ENCODE measurements at regions not wholly inside any gene's neighbourhood (a gene's known extent, or its start where the extent isn't known, plus 50 kb on each side); places are given as distances from the start of the nearest gene placed in this dataset.
"Not testable (repeated sequence)": the region's sequence is repeated elsewhere in the genome, so short reads cannot be mapped to it uniquely, and the experiment has no call there.

DNA sequence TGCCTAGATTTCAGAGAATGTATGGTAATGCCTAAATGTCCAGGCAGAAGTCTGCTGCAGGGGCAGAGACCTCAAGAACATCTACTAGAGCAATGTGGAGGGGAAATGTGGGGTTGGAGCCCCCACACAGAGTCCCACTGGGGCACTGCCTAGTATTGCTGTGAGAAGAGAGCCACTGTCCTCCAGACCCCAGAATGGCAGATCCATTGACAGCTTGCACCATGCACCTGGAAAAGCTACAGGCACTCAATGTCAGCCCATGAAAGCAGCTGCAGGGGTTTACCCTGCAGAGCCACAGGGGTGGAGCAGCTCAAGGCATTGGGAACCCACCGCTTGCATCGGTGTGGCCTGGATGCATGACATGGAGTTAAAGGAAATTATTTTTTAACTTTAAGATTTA, 314.1 kb downstream of the CYRIA start:
- DNase-seq: no peak

DNA sequence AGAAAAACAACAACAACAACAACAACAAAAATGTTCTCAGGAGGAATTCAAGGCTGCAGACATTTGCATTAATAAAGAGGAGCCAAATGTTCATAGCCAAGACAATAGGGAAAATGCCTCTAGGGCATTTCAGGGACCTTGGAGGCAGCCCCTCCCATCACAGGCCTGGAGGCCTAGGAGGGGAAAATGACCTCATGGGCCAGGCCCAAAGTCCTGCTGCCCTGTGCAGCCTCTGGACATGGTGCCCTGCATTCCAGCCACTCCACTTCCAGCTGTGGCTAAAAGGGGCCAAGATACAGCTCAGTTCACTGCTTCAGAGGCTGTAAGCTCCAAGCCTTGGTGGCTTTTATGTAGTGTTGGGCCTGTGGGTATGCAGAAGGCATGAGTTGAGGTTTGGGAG, 314.5 kb downstream of the CYRIA start:
- DNase-seq: no peak

DNA sequence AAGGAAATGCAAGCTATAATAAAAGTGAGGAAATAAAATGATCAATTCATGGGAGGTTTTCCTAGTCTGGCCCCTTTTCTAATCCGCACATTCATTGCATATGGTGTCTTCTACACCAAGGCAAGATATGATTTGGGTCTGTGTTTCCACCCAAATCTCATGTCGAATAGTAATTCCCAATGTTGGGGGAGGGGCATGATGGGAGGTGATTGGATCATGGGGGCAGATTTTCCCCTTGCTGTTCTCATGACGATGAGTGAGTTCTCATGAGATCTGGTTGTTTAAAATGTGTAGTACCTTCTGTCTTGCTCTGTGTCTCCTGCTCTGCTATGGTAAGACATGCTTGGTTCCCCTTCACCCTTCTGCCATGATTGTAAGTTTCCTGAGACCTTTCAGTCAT, 315.4 kb downstream of the CYRIA start:
- DNase-seq: no peak

DNA sequence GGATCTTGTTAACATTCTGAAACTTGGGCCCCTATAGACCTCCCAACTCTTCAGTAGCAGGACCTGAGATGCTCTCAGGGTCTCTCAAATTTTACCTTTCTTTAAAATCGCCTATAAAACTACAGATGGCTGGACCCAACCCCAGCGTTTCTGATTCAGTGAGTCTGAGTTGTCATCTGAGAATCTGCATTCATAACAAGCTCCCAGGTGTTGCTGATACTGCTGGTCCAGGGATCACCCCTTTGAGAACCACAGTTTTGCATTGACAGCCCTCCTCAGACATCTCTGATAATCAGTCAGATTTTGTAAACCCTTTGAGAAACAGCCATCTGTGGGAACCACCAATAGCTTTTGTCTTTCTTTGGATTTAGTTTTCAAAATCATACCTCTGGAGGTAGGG, 315.8 kb downstream of the CYRIA start:
- DNase-seq: no peak

DNA sequence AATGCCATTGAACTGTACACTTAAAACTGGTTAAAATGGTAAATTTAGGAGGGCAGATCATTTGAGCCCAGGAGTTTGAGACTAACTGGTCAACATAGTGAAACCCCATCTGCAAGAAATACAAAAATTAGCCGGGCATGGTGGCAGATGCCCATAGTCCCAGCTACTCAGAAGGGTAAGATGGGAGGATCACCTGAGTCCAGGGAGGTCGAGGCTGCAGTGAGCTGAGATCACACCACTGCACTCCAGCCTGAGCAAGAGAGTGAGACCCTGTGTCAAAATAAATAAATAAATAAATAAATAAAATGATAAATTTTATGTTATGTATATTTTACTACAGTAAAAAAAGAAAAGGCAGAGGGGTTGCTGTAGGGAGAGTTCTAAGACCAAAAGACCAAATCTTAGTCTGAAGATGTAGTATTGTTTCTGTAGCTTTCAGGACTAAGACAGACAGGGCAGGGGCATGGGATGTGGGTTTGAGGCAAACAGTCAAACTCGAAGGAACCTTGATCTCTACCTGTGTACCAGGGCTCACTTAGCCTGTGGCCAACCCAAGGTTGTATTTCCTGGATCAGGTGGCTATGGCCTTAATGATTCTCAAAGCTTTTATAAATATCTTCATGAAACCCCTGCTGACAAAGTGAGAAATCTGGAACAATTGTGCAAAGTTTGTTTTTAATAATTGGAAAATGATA, 316.7 kb downstream of the CYRIA start:
- DNase-seq: no peak

DNA sequence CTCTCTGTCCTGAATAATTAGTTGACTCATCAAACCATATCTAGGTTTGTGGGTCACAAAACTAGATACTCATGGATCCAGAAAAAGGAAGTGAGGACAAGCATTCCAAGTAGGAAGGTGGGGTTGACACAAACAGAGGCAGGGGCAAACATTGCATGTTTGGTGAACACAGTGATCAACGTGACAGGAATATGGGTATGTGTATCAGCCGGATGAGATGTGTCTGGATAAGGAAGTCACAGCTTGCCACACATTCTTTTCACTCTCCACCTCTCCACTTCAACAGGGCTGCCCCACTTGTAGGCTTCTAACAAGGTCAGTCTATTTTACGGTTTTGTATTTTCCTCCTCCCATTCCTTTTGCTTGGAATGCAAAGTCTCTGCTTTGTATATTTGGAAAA, 319.0 kb downstream of the CYRIA start:
- no peak for DNase-seq

DNA sequence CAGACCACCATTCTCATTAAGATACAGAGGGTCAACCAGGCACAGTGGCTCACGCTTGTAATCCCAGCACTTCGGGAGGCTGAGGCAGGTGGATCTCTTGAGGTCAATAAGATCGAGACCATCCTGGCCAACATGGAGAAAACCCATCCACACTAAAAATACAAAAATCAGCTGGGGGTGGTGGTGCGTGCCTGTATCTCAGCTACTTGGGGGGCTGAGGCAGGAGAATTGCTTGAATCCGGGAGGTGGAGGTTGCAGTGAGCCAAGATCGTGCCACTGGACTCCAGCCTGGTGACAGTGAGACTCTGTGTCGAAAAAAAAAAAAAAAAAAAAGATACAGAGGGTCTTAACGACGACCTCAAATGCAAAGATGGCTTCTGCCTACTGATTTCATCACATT, 320.4 kb downstream of the CYRIA start:
- not testable (repeated sequence) for DNase-seq

DNA sequence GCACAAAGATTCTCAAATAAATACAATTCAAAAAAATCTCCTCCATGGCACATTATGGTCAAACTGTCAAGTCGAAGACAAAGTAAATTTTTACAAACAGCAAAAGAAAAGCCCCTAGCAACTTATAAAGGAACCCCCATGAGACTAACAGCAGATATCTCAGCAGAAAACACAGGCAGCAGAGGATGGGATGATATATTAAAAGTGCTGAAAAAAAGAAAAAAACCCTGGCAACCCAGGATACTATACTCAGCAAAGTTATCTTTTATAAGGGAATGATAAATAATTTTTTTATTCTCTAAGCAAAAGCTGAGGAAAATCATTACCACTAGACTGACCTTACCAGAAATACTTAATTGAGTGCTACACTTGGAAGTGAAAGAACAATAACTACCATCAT, 326.4 kb downstream of the CYRIA start:
- no peak for DNase-seq

DNA sequence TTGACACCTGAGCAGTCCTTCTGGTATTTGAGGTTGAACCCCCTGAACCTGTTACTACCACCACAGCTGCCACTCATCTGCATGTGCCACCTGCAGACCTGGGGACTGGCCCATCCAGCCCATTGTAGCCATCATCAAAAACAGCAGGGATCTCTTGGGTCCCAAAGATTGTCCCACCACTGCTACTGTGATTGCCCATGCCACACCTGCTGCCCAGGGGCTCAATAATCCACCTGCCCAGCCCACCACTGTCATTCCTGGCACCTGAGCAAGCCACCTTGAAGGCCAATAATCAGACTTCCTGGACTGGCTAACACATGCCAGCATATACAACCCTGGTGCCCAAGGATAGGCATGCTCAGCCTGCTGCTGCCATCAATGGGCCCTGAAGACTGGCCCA, 327.6 kb downstream of the CYRIA start:
- no peak for DNase-seq

DNA sequence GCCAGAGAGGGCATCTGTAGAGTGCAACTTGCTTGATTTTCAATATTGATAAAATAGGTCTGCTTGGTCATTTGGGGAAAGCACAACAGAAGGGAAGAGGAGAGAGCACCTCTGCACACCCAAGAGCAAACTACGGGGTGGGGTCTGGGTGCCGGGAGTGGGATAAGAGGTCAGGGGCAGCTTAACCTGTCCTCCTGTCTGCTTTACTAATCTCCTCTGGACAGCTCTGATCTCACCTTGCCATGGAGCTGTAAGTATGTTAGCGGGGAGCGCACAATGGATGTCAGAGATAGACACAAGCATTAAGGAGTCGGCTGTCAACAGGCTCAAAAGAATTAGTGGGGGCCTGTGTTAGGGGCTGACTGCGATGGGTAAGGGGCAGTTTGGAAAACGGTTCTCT, 328.7 kb downstream of the CYRIA start:
- DNase-seq: no peak

DNA sequence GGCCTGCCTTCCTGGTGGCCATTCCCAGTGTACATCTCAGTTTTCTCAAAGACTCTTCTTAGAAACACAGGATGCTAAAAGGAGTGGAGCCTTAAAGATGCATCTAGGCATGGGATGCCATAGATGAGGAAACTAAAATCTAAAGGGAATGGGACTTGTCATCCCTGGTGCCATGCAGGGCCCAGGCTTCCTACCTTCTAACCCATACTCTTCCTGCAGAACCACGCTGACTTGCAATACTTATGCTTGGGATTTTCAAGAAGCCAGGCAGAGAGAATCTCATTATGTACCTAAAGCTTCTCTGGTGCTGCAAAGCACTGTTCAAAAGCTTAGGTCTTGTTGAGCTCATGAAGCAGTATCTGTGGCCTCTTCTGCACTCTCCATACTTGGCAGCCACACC, 329.1 kb downstream of the CYRIA start:
- DNase-seq: no peak

DNA sequence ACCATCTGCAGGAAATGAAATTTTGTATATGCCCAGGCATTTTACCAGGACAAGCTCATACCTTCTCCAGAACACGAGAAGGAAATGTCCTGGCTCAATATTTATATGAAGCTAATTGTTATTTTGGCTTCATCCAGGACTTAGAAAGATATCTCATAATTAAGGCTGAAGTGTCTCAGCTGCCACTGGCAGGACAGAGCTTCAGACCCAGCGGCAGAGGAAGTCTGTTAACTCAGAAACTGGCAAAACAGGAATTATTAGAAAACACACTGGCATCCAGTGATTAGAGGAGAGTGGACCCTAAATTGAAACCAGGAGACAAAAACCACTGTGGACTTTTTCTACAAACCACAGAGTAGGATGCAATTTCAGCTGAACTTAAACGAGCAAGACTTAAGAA, 329.7 kb downstream of the CYRIA start:
- DNase-seq: no peak

DNA sequence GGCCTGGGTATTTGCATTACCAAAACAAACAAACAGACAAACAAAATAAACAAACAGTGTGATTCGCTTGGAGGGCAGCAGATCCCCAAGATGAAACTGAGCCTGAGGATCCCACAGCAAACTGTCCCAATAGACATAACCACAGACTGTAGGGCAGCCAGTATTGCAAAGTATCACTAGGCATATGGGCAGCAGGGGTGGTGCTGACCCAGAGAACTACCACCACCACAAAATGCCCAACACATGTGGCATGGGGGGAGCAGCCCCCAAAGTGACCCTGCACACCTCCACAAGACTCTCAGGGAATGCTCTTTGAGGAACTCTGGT, 330.1 kb downstream of the CYRIA start:
- DNase-seq: no peak

DNA sequence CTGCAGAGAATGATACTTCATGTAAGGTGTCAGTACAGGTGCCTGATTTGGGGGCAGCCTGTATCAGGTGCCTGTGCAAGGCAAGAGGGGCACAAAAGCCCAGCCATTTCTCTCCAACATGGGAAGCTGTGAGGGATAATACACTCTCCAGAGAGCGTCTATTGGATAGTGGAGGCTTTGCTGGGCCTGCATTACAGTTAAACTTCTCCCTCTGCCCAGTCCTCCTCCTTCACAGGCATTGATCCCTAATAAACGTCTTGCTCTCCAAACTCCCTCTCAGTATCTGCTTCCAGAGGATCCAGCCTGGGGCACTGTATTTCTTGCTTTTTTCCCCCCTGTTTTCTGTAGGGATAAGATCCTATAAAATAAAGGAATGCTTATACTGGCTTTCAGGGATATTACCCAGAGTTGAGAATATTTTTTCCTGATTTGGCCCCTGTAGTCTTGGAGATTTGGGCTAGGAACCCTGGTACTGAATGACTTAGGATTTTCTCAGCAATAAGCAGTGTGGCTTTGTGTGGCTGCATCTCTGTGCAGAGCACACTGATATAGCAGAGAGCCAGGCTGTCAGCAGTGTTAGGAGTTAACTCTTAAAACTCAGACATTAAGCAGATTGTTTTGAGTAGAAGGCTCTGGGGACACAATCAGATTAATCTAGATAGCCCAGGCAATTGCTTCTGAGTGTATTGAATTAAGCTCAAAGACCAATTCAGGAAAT, 330.6 kb downstream of the CYRIA start:
- no peak for DNase-seq

DNA sequence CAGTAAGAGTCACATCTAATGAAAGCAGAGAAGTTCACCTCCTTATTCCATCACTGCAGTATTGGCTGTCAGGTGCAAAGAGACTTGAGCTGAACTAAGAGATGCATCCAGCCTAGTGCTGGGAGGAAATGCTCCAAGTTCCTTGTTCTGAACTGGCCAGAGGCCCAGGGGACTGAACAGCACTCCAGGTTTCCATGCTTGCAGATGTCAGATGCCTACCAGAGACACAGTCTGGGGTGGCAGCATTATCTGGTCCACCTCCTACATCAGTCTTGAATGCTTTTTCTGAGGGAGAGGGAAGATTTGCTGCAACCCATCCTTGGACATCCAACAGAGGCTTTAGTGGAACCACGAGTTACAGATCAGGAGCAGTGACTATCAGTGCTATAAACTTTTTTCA, 331.3 kb downstream of the CYRIA start:
- DNase-seq: no peak

DNA sequence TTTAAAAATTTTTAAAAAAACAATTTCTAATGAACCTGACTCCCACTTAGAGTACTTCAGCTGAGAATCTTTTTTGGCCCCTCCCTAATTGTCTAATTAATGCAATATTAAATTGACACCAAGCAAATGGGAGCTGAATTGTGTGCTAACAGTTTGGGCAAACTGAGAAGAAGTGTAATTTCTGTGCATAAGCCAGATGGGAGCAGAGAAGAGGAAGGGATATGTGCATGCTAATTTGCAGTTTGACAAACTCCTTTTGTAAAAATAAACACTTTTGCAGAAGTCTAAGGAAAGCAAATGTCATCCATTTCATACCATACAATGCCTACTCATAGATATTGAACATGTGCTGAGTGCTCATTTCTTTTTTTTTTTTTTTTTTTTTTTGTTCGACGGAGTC, 332.0 kb downstream of the CYRIA start:
- no peak for DNase-seq

DNA sequence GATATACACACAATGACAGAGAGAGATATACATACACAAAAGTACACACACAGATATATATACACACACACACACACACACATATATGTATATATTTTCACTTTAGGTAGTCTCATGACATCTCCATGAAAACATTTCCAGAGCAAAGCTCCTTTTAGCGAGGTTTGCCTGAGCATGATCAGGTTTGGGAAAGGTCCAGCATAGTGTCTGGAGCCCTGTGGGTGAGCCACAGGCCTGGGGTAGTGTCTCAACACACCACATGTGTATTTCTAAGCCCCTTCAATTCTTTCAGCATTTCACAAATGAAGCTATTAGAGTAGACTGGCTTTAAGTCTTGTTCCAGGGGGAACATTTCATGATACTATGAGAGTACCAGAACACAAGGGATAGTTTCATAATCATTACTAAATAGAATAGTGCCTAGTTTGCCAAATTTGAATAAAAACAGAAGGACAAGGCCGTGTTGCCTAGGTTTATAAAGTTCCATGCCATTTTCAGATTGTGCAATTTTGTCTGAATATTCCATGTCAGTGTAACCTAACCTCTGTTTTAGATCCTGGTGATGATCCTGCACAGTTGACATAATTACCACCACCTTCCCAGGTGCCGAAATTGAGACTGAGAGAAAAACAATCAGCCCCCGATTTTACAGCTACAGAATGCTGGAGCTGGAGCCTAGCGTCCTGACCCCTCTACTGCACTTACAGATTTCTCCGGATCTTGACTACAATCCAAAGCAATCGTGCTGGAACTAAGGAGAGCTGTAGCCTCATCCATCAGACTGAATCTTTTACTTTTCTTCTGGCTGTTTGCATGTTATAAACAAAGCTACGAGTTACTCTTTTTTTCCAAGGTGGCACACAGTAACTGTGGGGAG, 332.7 kb downstream of the CYRIA start:
- no peak for DNase-seq

DNA sequence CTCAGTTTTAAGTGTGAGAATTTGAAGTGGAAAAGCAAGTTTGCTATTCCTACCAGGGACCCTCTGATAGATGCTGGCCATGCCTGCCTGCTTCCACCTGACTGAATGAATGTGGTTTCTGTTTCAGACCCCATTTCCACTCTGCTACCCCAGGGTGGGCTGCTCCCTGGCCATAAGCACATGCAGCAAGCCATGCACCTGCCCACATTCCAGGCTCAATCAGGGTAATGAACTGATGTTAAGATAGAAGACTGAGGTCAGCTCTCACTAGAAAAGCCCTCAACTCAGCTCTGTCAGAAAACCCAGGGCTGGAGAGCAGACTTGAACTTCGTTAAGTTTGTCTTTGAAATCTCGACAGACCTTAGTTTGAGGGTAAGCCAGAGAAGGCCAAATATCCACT, 333.9 kb downstream of the CYRIA start:
- DNase-seq: no peak

DNA sequence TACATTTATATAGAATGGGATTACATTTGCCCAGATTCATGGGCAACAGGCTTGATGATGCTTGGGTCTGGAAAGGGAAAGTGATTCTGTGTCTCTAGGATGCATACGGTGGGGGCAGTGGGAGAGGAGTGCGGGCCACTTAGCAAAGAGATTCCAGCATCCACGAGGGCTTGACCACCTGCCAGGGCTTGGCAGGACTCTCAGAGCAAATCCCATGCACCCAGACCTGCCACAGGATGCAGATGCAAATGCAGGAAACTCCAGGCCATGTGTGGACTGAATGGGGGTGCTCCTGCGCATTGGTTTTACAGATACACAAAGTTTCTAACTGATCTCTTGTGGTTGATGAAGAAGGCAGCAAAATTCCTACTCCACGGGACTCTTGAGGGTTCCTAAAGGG, 334.7 kb downstream of the CYRIA start:
- no peak for DNase-seq

DNA sequence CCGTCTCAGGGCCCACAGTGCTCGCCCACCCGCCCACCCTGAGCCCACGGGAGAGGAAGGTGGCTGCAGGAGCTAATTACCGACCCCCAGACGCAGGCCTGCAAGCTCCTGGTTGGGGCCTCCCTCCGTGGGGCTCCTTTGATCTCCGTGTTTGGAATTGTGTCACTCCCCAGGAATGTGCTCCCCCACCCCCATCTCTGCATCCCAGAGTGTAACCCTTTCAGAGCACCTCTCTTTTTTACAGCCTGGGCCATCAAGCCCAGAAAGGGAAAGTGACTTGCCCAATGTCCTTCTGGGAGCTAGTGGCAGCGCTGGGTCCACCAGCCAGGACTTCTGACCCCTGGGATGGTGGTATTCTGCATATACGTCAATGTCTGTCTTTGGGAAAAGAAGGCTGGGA, 335.1 kb downstream of the CYRIA start:
- no peak for DNase-seq

DNA sequence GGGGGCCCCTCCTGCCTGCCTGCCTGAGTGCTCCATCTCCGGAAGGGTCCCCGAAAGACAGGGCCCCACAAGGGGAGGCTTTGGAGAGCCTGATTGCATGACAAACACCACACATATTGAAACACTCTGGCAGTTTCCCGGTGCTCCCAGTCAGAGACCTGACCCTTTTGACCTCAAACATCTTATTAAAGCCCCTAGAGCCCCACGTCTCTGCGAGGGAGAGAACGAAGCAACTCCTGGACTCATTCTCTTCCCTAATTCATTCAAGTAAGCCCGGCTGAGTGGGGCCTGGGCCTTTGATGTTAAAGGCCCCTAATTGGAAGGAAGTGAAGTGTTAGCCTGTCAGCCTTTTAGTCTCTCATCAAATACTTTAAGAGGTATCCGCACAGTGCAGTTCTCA, 335.6 kb downstream of the CYRIA start:
- DNase-seq: no peak

DNA sequence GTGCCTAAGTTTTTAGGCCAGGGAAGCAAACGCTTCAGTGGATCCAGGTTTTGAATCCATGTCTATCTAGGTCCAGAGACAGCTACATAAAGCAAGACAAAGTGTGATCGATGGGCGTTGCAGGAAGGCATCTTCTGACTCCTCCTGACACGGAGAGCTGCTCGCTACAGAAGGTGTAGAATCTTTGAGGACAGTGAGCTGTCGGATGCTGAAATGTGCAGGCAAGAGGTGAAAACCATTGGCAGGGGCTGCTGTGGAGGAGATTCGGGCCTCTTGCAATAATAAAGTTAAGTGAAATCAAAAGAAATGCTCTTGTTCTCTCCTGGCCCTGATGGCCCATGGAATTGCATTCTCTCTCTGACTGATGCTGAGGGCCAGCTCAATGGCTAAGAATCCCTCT, 336.2 kb downstream of the CYRIA start:
- no peak for DNase-seq

DNA sequence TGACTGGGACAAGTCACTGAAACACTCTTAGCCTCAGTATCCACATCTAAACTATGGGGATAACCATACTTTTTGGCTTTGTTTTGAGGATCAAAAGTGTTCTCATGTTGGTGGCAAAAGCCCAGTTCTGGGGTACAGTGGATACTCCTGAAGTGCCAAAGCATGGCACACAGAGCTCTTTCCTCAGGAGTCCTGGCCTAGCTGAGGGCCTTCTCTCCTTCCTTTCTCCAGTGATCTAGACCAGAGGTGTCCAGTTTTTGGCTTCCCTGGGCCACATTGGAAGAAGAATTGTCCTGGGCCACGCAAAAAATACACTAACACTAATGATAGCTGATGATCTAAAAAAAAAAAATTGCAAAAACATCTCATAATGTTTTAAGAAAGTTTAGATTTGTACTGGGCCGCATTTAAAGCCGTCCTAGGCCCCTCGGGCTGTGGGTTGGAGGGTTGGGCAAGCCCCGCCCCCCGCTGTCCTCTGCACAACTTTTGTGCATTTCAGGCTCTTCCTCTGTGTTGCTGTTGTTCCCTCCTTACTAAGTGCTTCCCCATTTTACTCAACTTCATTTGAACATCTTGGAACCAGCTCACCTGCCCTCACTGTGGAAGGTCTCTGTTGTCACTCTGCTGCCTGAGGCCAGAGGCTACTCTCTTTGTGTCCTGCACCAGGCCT, 337.0 kb downstream of the CYRIA start:
- no peak for DNase-seq

DNA sequence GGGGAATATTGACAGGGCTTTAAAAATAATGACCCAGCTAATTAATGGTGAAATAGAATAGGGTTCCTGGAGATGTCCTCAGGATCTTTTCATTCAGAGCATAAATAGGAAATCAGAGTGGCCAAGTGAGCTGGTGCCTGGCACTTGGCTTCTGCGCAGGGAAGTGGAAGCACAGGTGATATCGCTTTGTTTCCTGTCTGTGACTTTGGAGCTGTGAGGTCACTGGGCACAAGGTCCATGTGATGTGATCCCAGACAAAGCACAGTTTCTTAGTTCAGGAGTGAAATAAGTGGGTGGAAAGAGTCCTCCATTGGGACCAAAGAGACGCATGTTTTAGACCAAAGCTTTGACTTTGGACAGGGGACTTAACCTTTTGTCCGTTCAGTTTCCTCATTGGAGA, 338.3 kb downstream of the CYRIA start:
- DNase-seq: no peak
